ENCODE measurements at regions not wholly inside any gene's neighbourhood (a gene's known extent, or its start where the extent isn't known, plus 50 kb on each side); places are given as distances from the start of the nearest gene placed in this dataset.
"Not testable (repeated sequence)": the region's sequence is repeated elsewhere in the genome, so short reads cannot be mapped to it uniquely, and the experiment has no call there.

DNA sequence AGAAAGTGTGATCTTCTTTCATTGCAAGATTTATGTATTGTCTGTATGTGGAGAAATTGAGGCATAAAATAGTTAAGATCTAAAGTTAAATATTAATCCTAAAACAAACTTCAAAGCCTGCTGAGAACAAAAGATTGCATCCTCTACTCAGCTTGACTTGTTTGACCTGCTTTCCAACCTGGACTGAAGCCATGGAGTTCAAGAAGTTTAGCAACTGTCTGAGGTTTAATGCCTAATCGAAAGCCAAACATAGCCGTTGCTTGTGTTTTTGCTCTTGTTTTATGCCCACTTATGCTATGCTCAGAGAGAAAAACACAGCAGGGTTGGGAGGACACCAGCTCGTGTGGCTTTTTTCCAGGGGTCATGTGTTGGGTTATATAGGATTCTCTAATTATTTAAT lies 135.6 kb downstream of the NUFIP1 start:
- no peak for DNase-seq (ENCODE audit: low read depth in 4 of 4, low spot score in 2 of 4)

DNA sequence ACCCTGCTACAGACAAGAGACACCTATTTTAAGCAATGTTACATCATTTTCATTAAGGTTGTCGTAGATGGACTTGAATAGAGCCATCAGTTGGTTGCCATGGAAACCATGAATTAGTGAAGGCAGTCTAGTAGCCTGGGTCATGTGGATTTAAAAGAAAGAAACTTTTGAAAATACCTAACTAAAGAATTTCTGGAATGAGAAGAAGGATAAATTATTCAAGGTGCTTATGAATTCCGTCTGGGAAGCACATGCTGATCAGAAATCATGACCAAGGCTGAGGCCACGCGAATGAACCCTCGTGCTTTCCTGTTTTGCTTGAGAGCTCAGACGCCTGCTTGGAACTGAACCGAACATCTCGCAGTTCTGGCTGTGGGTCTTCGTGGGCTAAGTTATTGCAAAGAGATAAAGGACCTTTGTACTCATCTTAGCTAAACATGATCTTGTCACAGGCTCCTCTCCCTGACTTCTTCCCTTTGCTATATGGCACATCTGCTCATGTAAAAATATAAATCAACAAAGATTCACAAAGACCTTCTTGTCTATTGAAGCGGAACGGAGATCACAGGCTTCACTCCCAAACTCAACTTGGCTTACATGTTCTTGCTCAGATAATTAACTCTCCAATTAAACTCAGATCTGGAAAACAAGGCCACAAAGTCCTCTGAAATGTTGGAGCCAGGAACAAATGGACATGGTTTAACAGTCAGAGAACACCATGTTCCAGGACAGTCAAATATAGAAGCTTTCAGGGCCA lies 140.2 kb downstream of the NUFIP1 start:
- DNase-seq (ENCODE audit: low read depth in 4 of 4, low spot score in 2 of 4) = peak in 1 of 4 donors; percentile 49

DNA sequence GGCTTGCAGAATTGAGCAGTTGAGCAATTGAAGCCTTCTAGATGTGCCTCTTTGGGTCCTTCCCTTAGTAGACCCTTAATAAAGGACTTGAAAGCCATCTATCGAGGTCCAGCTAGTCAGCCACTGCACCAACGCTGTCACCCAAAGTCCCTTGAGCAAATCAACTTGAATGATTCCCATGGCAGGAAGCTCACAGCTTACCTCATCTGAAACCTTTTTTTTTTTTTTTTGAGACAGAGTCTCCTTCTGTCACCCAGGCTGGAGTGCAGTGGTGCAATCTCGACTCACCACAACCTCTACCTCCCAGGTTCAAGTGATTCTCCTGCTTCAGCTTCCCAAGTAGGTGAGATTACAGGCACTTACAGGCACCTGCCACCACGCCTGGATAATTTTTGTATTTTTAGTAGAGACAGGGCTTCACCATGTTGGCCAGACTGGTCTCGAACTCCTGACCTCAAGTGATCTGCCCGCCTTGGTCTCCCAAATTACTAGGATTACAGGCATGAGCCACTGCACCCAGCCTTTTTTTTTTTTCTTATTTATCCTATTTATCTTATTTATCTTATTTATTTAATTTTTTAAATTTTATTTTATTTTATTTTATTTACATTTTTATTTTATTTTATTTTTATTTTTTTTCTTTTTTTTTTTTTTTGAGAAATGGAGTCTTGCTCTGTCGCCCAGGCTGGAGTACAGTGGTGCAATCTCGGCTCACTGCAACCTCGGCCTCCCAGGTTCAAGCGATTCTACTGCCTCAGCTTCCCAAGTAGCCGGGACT lies 143.8 kb downstream of the NUFIP1 start:
- not testable (repeated sequence) for DNase-seq (ENCODE audit: low read depth in 4 of 4, low spot score in 2 of 4)

- no peak for DNase-seq (ENCODE audit: low read depth in 4 of 4, low spot score in 2 of 4)
These were observed 144.5 kb downstream of the NUFIP1 start for GRCh38 chr13:44844786-44845185.

DNA sequence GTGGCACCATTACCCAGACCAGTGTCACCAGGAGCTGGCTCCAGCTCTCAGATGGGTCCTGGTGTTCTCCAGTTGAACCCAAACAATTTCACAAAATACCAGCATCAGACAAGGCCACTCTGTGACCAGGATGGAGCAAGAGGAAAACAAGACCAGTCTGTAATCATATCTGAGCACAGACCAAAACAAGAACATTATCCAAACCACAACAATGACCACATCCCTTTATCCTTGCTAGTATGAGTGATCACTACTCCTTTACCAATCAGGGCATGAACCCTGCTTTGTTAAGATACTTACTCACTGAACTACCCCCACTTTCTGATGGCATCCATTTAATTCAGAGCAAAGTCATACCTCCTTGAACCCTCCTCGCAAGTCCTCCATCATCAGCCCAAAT lies 145.9 kb downstream of the NUFIP1 start:
- DNase-seq (ENCODE audit: low read depth in 4 of 4, low spot score in 2 of 4) = no peak

DNA sequence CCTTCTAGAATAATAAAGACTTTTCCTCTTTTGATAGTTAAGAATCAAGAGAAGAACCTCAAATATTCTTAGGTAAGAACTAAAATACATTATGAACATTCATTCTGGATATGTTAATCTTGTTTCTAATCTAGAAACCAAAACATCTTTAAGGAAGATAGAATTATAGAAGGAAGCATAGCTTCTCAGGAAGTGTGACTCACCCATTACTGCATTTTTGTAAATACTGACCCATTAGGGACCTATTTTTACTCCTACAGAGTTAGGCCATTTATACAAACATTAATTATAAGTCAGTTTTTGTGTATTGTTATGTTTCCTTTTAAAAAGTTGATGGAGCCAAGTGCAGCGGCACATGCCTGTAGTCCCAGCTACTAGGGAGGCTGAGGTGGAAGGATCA lies 147.1 kb downstream of the NUFIP1 start:
- DNase-seq (ENCODE audit: low read depth in 4 of 4, low spot score in 2 of 4) = no peak

GRCh38 chr13:44840131-44840530 lies 149.1 kb downstream of the NUFIP1 start:
- DNase-seq (ENCODE audit: low read depth in 4 of 4, low spot score in 2 of 4) = no peak

- DNase-seq (ENCODE audit: low read depth in 4 of 4, low spot score in 2 of 4) = no peak
These were observed 152.0 kb downstream of the NUFIP1 start for GRCh38 chr13:44837250-44837649.

GRCh38 chr13:44834404-44834803 lies 154.9 kb downstream of the NUFIP1 start:
- DNase-seq (ENCODE audit: low read depth in 4 of 4, low spot score in 2 of 4) = no peak

DNA sequence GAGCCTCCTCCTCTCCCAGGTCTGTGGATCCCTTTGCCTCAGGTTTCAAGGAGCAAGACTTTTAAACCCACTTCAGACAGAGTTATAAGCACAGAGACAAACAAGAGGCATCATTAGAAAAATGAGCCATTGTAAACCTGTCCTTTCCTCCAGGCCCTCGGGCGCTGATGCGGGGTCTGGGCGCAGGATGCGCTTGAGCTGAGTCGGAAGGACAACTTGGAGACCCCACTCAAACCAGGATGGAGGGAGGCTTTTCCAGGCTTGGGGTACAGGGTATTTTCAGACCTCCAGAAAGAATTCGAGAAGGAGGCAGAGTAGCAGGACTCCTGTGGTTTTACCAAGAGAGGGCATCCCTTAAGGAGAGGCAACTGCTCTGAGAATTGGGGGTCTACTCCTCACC lies 155.6 kb downstream of the NUFIP1 start:
- no peak for DNase-seq (ENCODE audit: low read depth in 4 of 4, low spot score in 2 of 4)

DNA sequence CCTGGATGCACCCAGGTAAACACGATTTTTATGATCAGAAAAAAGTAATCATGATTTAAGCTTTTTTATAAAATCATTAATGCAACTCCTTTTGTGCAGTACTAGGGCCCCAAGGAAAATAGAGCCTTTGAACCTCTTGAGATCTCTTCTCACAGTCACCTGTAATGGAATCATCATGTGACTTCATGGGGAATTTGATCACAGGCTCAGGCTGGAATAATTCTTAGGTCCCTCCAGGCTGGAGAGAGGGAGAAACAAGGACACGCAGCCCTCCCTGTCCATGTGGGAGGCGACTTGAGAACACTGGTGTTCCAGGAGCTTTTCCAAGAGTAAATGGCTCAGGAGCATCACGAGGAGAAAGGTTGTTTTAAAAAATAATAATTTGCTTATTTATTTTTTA lies 156.1 kb downstream of the NUFIP1 start:
- no peak for DNase-seq (ENCODE audit: low read depth in 4 of 4, low spot score in 2 of 4)

DNA sequence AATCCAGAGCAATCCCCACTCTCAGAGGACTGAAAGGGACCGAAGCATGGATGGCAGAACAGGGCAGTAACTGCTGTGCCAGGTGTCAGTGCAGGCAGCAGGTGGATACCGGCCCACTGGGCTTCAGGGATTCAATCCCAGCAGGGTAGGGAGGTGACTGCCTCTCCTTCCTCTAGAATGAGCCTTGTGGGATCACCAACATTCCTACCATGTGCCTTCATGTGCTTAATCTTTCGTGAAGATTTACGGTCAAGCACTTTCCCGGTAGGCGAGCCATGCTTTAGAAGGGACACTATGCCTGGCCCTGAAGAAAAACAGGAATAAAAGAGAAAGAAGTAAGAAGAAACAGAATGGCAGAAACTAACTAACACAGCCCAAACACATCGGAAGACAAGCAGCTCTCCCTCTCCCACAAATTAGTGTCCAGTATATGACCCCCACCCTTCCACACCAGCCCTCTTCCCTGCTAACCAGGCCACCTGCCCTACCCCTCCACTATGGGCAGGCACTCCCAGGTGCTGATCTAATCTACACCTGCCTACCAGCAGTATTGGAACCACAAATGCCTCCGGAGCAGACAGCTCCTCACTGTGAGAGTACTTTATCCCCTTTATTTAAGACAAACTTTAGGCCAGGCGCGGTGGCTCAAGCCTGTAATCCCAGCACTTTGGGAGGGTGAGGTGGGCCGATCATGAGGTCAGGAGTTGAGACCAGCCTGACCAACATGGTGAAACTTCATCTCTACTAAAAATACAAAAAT lies 162.5 kb downstream of the NUFIP1 start:
- DNase-seq (ENCODE audit: low read depth in 4 of 4, low spot score in 2 of 4) = peak in 2 of 4 donors; percentile 29 to 45

DNA sequence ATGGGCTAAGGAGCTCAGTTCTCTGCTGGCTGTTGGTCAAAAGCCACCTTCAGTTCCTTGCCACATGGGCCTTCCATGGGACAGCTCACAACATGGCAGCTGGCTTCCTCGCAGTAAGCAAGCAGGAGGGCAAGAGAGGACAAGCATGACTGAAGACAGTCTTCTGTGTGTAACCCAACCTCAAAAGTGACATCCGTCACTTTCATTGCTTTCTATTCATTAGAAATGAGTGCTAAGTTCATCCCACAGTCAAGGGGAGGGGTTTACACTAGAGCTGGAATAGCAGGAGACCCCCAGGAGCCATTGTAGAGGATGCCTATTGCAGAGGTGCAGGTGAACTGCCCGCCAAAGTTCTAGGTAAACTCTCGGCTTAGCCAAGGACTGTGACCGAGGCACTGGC lies 163.3 kb downstream of the NUFIP1 start:
- DNase-seq (ENCODE audit: low read depth in 4 of 4, low spot score in 2 of 4) = peak in 1 of 4 donors; percentile 40

DNA sequence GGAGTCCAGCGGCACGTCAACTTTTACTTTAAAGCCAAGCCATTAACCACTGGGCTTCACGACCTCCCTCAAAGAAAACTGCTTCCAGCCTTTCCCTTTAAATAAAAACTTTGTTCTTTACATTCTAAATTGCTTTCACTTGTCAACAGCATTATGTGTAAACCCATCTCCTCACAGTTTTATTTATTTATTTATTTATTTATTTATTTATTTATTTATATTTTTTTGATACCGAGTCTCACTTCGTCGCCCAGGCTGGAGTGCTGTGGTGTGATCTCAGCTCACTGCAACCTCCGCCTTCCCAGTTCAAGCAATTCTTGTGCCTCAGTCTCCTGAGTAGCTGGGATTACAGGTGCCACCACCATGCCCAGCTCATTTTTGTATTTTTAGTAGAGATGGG lies 165.7 kb downstream of the NUFIP1 start:
- not testable (repeated sequence) for DNase-seq (ENCODE audit: low read depth in 4 of 4, low spot score in 2 of 4)

DNA sequence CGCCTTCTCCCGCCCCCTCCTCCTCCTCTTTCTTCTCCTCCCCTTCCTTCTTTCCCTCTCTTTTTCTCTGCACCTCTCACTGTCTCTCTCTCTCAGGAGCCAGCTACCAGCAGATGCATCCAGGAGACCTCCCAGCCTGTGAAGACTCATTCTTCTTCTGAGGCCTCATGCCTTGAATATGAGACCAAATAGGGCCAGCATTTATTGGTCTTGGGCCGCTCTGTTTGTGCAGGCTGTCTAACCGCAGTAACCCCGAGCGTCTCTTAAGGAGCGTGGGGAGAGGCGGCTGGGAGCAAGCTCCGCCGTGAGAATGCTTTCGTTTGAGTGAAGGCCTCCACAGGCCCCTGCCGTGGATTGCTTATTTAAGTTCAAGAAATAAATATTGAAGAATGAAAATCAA lies 167.0 kb downstream of the NUFIP1 start:
- DNase-seq (ENCODE audit: low read depth in 4 of 4, low spot score in 2 of 4) = no peak

- no peak for DNase-seq (ENCODE audit: low read depth in 4 of 4, low spot score in 2 of 4)
These were observed 169.5 kb downstream of the NUFIP1 start for GRCh38 chr13:44819772-44820171.

DNA sequence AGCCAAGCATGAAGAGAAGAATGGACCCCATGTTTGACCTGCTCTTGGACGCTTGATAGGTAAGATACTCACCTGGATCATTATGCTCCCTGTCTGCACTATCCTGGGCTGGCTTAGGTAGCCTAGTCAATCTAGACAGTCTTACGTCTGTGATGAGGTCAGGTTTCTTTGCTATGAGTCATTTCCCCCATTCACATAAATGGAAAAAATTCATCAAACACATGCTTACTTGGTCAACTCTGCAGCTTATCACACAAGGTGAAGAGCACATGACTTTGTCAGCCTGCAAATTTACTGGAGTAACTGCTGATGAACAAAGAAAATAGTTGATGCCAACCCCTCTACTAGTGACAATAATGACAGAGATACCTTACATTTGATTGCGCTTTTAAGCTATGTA lies 170.0 kb downstream of the NUFIP1 start:
- DNase-seq (ENCODE audit: low read depth in 4 of 4, low spot score in 2 of 4) = no peak

- DNase-seq (ENCODE audit: low read depth in 4 of 4, low spot score in 2 of 4) = no peak
These were observed 170.8 kb downstream of the NUFIP1 start for GRCh38 chr13:44818428-44818827.

- DNase-seq (ENCODE audit: low read depth in 4 of 4, low spot score in 2 of 4) = no peak
These were observed 171.3 kb downstream of the NUFIP1 start for GRCh38 chr13:44818016-44818415.

DNA sequence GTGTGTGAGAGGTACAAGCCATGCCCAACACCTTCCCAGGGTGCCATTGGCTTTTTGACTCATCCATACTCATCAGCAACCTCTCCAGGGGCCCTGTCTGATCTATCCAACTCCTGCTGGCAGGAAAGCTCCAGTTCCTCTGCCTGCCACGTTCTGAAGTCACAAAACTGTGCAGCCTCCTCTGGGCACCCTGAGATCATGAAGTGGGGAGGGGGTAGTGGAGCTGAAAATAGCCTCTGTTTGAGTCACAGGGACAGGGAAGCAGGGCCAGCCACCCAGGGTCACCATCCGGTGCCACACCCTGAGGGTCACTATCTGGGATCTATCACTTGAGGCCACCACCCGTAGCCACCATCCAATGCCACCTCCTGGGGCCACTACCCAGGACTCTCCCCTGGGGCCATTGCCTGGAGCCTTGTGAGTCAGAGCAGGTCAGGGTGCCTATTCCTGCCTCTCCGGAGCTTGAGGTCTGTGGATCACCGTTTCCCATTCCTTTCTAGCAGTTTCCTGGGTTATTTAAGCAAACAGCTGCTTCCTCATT lies 172.1 kb downstream of the NUFIP1 start:
- no peak for DNase-seq (ENCODE audit: low read depth in 4 of 4, low spot score in 2 of 4)

GRCh38 chr13:44816701-44817100 lies 172.6 kb downstream of the NUFIP1 start:
- no peak for DNase-seq (ENCODE audit: low read depth in 4 of 4, low spot score in 2 of 4)

All from left renal cortex interstitium (tissue), 4 donors.